Activated CD8-positive, alpha-beta memory T cell treated with anti-CD3 and anti-CD28 coated beads, Interleukin-2, amount 50 U/mL, for 24 hours (primary cell): ENCODE measurements at regions not wholly inside any gene's neighbourhood (a gene's known extent, or its start where the extent isn't known, plus 50 kb on each side); places are given as distances from the start of the nearest gene placed in this dataset.
"Not testable (repeated sequence)": the region's sequence is repeated elsewhere in the genome, so short reads cannot be mapped to it uniquely, and the experiment has no call there.

ENCODE experiments used
- DNase-seq: peaks from one replicate; pipeline ENCODE4 v3.0.0-alpha.2; 2020; ENCODE audit errors: extremely low read depth

GRCh38 chr20:19872001-19872400, 113.9 kb downstream of the RIN2 start:
- no peak for DNase-seq

- no peak for DNase-seq
Observed at GRCh38 chr20:19874040-19874727, 116.1 kb downstream of the RIN2 start.

GRCh38 chr20:19875376-19876221, 117.5 kb downstream of the RIN2 start:
- no peak for DNase-seq

GRCh38 chr20:19876828-19877460, 118.9 kb downstream of the RIN2 start:
- no peak for DNase-seq

- DNase-seq = not testable (repeated sequence)
Observed at GRCh38 chr20:19879874-19880255, 121.8 kb downstream of the RIN2 start.

GRCh38 chr20:19880256-19881079, 122.4 kb downstream of the RIN2 start:
- no peak for DNase-seq

GRCh38 chr20:19881080-19881840, 123.2 kb downstream of the RIN2 start:
- DNase-seq = no peak

GRCh38 chr20:19881990-19882389, 123.9 kb downstream of the RIN2 start:
- DNase-seq = no peak

- no peak for DNase-seq
Observed at GRCh38 chr20:19882446-19882845, 124.4 kb downstream of the RIN2 start.

- DNase-seq = no peak
Observed at GRCh38 chr20:19883501-19883900, 125.4 kb downstream of the RIN2 start.

GRCh38 chr20:19885594-19885938, 127.5 kb downstream of the RIN2 start:
- DNase-seq = no peak

GRCh38 chr20:19885939-19886660, 128.0 kb downstream of the RIN2 start:
- DNase-seq = no peak

- DNase-seq = no peak
Observed at GRCh38 chr20:19886661-19887288, 128.7 kb downstream of the RIN2 start.

GRCh38 chr20:19887556-19888268, 129.4 kb upstream of the NAA20 start:
- no peak for DNase-seq

- DNase-seq = no peak
Observed at GRCh38 chr20:19888269-19888671, 128.9 kb upstream of the NAA20 start.

GRCh38 chr20:19889011-19889953, 127.9 kb upstream of the NAA20 start:
- no peak for DNase-seq

GRCh38 chr20:19890445-19891051, 126.6 kb upstream of the NAA20 start:
- DNase-seq = no peak

GRCh38 chr20:19893356-19893755, 123.8 kb upstream of the NAA20 start:
- no peak for DNase-seq
